A549 (cell line): ENCODE measurements at regions not wholly inside any gene's neighbourhood (a gene's known extent, or its start where the extent isn't known, plus 50 kb on each side); places are given as distances from the start of the nearest gene placed in this dataset.

Source experiments
- ATAC-seq, 2 experiments: fragments of 200-7000 bp in 1 of 2; fragments of >200 bp in 1 of 2; cut with Nextera tagmentation in 1 of 2; cut with Tn5 transposase in 1 of 2; 3 replicates each; pipeline versions ENCODE4 v1.8.0 to v1.9.1; 2018 to 2020; ENCODE audit warnings: mild to moderate bottlenecking in 1 of 2, moderate library complexity in 1 of 2
- CTCF ChIA-PET: fragments of 300-600 bp; sonication (Branson Sonifier 250); formaldehyde crosslinking; extraction: SDS; loops from one replicate; lab custom pipeline; 2021; ENCODE audit warnings: antibody characterized with exemption, inconsistent platforms; lab: Yijun Ruan, JAX
- POLR2A ChIA-PET: fragments of 350-600 bp; formaldehyde crosslinking; extraction: SDS; loops from one replicate; lab custom pipeline; 2021; ENCODE audit warnings: antibody characterized with exemption, inconsistent platforms; lab: Yijun Ruan, JAX
- DNase-seq, 2 experiments: peaks; one replicate each; pipeline versions ENCODE4 v3.0.0 to v3.0.0-alpha.2; 2011 to 2016; ENCODE audit warnings: low read depth in 1 of 2, low spot score in 1 of 2
- FAIRE-seq: peaks from 2 replicates; lab custom pipeline; 2011; peaks lifted over from hg19 to GRCh38; lab: Jason Lieb, UNC
- H3K27ac ChIP-seq, 2 experiments: fragments of >200 bp; sonication (Bioruptor Twin); formaldehyde crosslinking; 3 replicates each; pipeline ENCODE4 v1.5.1; 2016 to 2017
- H3K4me1 ChIP-seq: fragments of >200 bp; sonication (Bioruptor Twin); formaldehyde crosslinking; 3 replicates; pipeline ENCODE4 v1.6.1; 2016
- H3K4me2 ChIP-seq: fragments of >200 bp; sonication (Bioruptor Twin); formaldehyde crosslinking; 3 replicates; pipeline ENCODE4 v1.6.1; 2016
- H3K4me3 ChIP-seq: fragments of >200 bp; sonication (Bioruptor Twin); formaldehyde crosslinking; 3 replicates; pipeline ENCODE4 v1.5.1; 2016
- H3K9me3 ChIP-seq: fragments of >200 bp; sonication (Bioruptor Twin); formaldehyde crosslinking; 3 replicates; pipeline ENCODE4 v1.6.1; 2016
- BCL3 ChIP-seq: fragments of >200 bp; sonication (Bioruptor Twin); formaldehyde crosslinking; IDR thresholded peaks from 3 replicates; pipeline ENCODE4 v1.6.1; 2016
- CBX2 ChIP-seq: fragments of 200-600 bp; sonication (generic); IDR thresholded peaks from 2 replicates; pipeline ENCODE4 v1.6.1; 2016; ENCODE audit warnings: low read depth, mild to moderate bottlenecking, borderline replicate concordance
- CEBPB ChIP-seq, 2 experiments: fragments of >200 bp in 1 of 2; sonication (Bioruptor Twin) in 1 of 2; formaldehyde crosslinking in 1 of 2; IDR thresholded peaks; 2 replicates each; pipeline ENCODE4 v1.6.1; 2012 to 2016
- CHD2 ChIP-seq: fragments of 150-350 bp; IDR thresholded peaks from 2 replicates; pipeline ENCODE4 v1.6.1; 2014; ENCODE audit warnings: low read length; ENCODE audit not compliant: partially characterized antibody
- EP300 ChIP-seq, 2 experiments: fragments of >200 bp; sonication (Bioruptor Twin); formaldehyde crosslinking; IDR thresholded peaks; 2 replicates in 1 of 2; 3 replicates in 1 of 2; pipeline ENCODE4 v1.6.1; 2016 to 2017
- HDAC2 ChIP-seq: fragments of 200-600 bp; sonication (generic); IDR thresholded peaks from 2 replicates; pipeline ENCODE4 v1.6.1; 2016
- HMGXB4 ChIP-seq: fragments of 250-450 bp; sonication (Bioruptor Pico); IDR thresholded peaks from 2 replicates; pipeline ENCODE4 v1.5.0; 2021; ENCODE audit warnings: mild to moderate bottlenecking, moderate library complexity, borderline replicate concordance
- HOXB13 ChIP-seq: fragments of 250-450 bp; sonication (Bioruptor Pico); IDR thresholded peaks from 2 replicates; pipeline ENCODE4 v1.5.0; 2020; ENCODE audit warnings: low read depth, mild to moderate bottlenecking, moderate library complexity
- JUN ChIP-seq, 2 experiments: fragments of >200 bp; sonication (Bioruptor Twin); formaldehyde crosslinking; IDR thresholded peaks; 2 replicates in 1 of 2; 3 replicates in 1 of 2; pipeline ENCODE4 v1.6.1; 2016 to 2017
- KDM1A ChIP-seq: fragments of 200-600 bp; sonication (generic); IDR thresholded peaks from 2 replicates; pipeline ENCODE4 v1.6.1; 2016; ENCODE audit warnings: low read depth, mild to moderate bottlenecking
- MAFK ChIP-seq: fragments of 450-650 bp; IDR thresholded peaks from 2 replicates; pipeline ENCODE4 v1.6.1; 2014; ENCODE audit not compliant: partially characterized antibody
- MAZ ChIP-seq: fragments of 150-350 bp; IDR thresholded peaks from 2 replicates; pipeline ENCODE4 v1.6.1; 2014; ENCODE audit warnings: antibody characterized with exemption, low read depth, low read length, borderline replicate concordance
- POLR2A ChIP-seq: IDR thresholded peaks from 2 replicates; pipeline ENCODE4 v1.6.1; 2012; ENCODE audit warnings: mild to moderate bottlenecking, low read length
- TP53 ChIP-seq: fragments of 250-450 bp; sonication (Bioruptor Pico); IDR thresholded peaks from 2 replicates; pipeline ENCODE4 v1.5.0; 2021; ENCODE audit warnings: mild to moderate bottlenecking, moderate library complexity
- USF2 ChIP-seq: fragments of 450-650 bp; IDR thresholded peaks from 2 replicates; pipeline ENCODE4 v1.6.1; 2014; ENCODE audit warnings: antibody characterized with exemption
- ZFP36 ChIP-seq: fragments of 450-650 bp; IDR thresholded peaks from 2 replicates; pipeline ENCODE4 v1.6.1; 2014; ENCODE audit warnings: borderline replicate concordance; ENCODE audit not compliant: partially characterized antibody
- WGBS: methylation state at CpG from one replicate; pipeline ENCODE4 v1.1.6; 2017; ENCODE audit errors: missing lambda C conversion rate; 5-methylcytosine and 5-hydroxymethylcytosine counted together
- TF ChIP-seq, protein P1 (sequence below): IDR thresholded peaks from 2 replicates; pipeline ENCODE4 v1.6.1; 2012; ENCODE audit warnings: low read depth, borderline replicate concordance
- TF ChIP-seq, protein P2 (sequence below): fragments of >200 bp; sonication (Bioruptor Twin); formaldehyde crosslinking; IDR thresholded peaks from 2 replicates; pipeline ENCODE4 v1.6.1; 2016

DNA sequence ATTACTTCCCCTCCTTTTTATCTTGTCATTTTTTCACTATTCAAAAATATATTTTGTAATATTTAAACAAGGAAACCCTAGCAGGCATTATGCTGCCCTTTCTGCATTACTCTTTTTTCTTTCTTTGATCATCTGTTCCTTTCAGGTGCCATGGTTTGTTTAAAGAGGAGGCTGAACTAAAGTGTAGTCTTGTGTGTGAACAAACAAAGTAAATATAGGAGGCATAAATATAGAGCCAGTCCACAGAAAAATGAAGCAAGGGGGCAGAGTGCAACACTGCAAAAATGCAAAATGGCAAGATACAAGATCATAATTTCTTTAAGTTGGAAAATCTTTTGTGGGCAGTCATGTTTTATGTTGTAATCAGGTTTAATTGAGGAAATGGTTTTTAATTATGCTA is 947.3 kb upstream of the COX7C start:
- Histone ChIP-seq H3K4me3 (no peak overlapping the region), H3K27ac (no peak overlapping the region), H3K9me3 (no peaks in the 10 kb centered on the region), H3K4me1 (no peaks in the 10 kb centered on the region), H3K4me2 (no peak overlapping the region)
- TF ChIP-seq CBX2, result no peak
- no peak for TF ChIP-seq USF2
- no peak for TF ChIP-seq MAZ
- TF ChIP-seq JUN (IDR thresholded peaks at IDR 0.05), result no peak
- no peak for TF ChIP-seq HDAC2
- no peak for TF ChIP-seq BCL3
- TF ChIP-seq HOXB13, result no peak
- TF ChIP-seq POLR2A, result no peak
- TF ChIP-seq HMGXB4 (CRISPR knock-in tag), result no peak
- no peak for TF ChIP-seq ZFP36
- TF ChIP-seq, protein P1, sequence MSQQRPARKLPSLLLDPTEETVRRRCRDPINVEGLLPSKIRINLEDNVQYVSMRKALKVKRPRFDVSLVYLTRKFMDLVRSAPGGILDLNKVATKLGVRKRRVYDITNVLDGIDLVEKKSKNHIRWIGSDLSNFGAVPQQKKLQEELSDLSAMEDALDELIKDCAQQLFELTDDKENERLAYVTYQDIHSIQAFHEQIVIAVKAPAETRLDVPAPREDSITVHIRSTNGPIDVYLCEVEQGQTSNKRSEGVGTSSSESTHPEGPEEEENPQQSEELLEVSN, result no peak
- ChIA-PET CTCF (no interaction called here), POLR2A (no interaction called here)
- ATAC-seq, result no peak
- no peak for FAIRE-seq
- peak in 1 of 2 experiments; percentile 0 for DNase-seq

- Histone ChIP-seq H3K27ac (no peak overlapping the region), H3K4me2 (no peak overlapping the region), H3K4me1 (no peaks in the 10 kb centered on the region), H3K9me3 (no peaks in the 10 kb centered on the region), H3K4me3 (no peak overlapping the region)
- ATAC-seq, result no peak
- no peak for FAIRE-seq
- no peak for DNase-seq
- 11% methylated on average over 3 of the region's 3 CpGs for WGBS
- ChIA-PET POLR2A (no interaction called here), CTCF (no interaction called here)
- no peak for TF ChIP-seq EP300 (IDR thresholded peaks at IDR 0.05)
These were observed 946.3 kb upstream of the COX7C start for GRCh38 chr5:85671223-85671970.

GRCh38 chr5:85681871-85682270 is 935.9 kb upstream of the COX7C start:
- DNase-seq (no peak), ATAC-seq (no peak), FAIRE-seq (no peak)
- no peaks in the 10 kb centered on the region for H3K9me3 ChIP-seq
- POLR2A ChIA-PET, result no interaction called here
- 0% methylated on average over 2 of the region's 2 CpGs for whole genome bisulfite sequencing
- H3K4me3 ChIP-seq, result no peak overlapping the region
- no peak overlapping the region for H3K4me2 ChIP-seq
- no peak overlapping the region for H3K27ac ChIP-seq
- TF ChIP-seq CEBPB (IDR thresholded peaks at IDR 0.05) (no peak), KDM1A (no peak), CHD2 (no peak), TP53 (no peak), HOXB13 (no peak), BCL3 (no peak), USF2 (no peak), MAFK (no peak)
- TF ChIP-seq, protein P2, sequence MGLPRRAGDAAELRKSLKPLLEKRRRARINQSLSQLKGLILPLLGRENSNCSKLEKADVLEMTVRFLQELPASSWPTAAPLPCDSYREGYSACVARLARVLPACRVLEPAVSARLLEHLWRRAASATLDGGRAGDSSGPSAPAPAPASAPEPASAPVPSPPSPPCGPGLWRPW, result no peak
- CTCF ChIA-PET, result no interaction called here
- no peaks in the 10 kb centered on the region for H3K4me1 ChIP-seq
